ENCODE measurements at regions not wholly inside any gene's neighbourhood (a gene's known extent, or its start where the extent isn't known, plus 50 kb on each side); places are given as distances from the start of the nearest gene placed in this dataset.

- DNase-seq = peak; percentile 83 to 85
Observed at GRCh38 chr22:44550711-44551491, 52.9 kb upstream of the RTL6 start.

- no peak for DNase-seq
Observed at GRCh38 chr22:44549701-44550100, 51.7 kb upstream of the RTL6 start.

- DNase-seq = no peak
Observed at GRCh38 chr22:44548981-44549380, 50.9 kb upstream of the RTL6 start.
